ENCODE measurements at regions not wholly inside any gene's neighbourhood (a gene's known extent, or its start where the extent isn't known, plus 50 kb on each side); places are given as distances from the start of the nearest gene placed in this dataset.
A peak's percentile ranks its signal among the peaks of the same experiment; 100 is the strongest.

DNA sequence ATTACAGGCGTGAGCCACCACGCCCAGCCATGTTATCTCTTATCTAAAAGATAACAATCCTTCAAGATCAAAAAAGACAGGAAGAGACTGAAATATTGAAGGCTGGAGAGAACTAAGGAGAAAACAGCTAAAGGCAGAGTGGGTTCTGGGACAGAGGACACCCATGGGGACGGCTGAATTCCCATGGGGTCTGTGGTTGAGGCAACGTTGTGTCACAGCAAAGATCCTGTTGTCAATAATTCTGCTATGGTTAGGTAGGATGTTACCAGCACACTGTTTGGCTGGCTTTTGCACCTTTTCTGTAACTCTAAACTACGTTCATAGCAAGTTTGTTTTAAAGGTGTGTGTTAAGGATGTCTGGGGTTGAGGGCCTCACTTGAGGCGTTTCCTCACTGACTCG, 137.7 kb upstream of the APCDD1 start:
- DNase-seq (ENCODE audit: low read depth), result no peak

DNA sequence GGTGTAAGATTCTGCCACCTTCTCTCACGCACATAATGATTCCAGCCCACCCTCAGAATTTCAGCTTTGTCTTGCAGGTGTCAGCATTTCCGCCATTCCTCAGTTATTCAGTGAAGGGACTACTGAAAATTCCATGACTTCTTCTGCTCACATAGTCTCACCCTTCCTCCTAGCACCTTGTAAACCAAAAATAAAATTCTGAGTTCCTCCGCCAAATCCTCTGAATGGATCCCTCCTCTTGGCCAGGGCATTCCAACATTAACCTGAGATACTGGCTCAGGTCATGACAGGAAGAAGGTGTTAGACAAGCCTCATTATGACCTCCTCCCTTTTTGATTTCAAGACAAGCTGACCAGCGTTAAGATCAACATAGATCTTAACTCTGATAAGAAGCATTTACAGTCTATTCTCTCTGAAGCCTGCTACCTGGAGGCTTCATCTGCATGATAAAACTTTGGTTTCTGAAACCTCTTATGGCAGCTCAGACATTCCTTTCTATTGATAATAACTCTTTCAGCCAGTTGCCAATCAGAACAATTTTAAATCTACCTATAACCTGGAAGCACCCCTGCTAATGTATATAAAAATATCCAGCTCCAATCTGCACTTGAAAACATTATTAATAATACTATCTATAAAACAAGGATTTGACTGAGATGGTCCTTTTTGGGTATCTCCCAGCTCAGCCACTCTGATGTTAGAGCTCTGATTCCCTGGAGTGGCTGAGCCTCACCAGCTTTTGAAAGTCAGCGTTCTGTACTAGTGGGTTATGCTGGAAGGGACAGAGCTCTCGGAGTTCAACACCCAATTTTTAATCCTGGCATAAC, 136.4 kb upstream of the APCDD1 start:
- no peak for DNase-seq (ENCODE audit: low read depth)

GRCh38 chr18:10318691-10318970, 135.8 kb upstream of the APCDD1 start:
- peak; percentile 52 for DNase-seq (ENCODE audit: low read depth)

- DNase-seq (ENCODE audit: low read depth), result no peak
Observed at GRCh38 chr18:10319026-10319425, 135.4 kb upstream of the APCDD1 start.

- DNase-seq (ENCODE audit: low read depth), result no peak
Observed at GRCh38 chr18:10319914-10320600, 134.4 kb upstream of the APCDD1 start.

DNA sequence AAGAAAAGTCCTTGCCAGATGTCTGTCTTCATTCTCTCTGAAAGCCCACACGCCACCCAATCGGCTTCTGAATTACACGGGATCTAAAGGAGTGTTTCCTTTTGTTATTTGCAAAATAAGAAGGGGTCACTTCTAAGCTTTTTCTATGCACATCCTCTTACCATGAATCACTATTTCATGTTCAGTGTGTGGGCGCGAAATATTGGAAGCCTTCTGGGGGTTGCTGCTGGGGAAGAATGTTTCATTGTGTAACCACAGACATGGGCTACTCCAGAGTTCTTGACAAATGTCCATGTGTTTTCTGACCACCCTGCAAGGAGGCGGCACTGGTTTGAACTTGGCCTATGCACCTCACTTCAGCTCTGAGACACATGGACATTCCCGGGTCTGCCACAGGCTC, 133.6 kb upstream of the APCDD1 start:
- DNase-seq (ENCODE audit: low read depth), result peak; percentile 65

GRCh38 chr18:10321576-10321975, 132.9 kb upstream of the APCDD1 start:
- no peak for DNase-seq (ENCODE audit: low read depth)

DNA sequence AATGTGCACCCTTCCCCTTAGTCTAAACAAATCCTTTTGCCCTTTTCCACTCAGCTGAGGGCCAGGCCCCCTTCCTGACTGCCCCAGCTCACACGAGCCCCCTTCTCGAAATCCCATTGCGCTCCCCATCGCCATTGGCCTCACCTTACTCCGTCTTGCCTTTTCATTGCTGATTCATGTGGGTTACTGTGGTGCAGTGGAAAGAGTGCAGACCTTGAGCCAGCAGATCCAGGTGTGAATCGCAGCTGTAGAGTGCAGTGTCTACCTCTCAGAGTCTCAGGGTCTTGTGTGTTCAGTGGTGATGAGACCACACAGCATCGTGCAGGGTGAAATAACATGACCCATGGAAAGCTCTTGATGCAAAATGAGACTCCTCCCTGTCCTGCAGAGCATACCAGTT, 132.4 kb upstream of the APCDD1 start:
- no peak for DNase-seq (ENCODE audit: low read depth)

DNA sequence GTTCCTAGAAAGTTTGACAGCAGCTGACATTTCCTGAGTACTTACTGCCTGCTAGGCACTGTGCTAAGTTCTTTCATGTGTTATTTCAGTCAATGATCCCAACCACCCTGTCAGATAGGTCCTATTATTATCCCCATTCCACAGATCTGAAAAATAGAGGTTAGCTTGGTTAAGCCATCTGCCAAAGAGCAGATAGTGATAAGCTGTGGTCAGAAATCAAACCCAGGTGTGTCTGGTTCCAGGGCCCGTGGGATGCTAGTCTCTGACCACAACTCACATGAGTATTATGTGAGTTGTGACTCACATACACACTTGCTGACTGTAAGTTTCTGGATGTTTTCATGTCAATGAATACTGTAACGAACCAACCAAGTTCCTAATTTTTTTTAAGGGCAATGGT, 132.0 kb upstream of the APCDD1 start:
- no peak for DNase-seq (ENCODE audit: low read depth)

- peak; percentile 50 for DNase-seq (ENCODE audit: low read depth)
Observed at GRCh38 chr18:10329101-10329500, 125.3 kb upstream of the APCDD1 start.

DNA sequence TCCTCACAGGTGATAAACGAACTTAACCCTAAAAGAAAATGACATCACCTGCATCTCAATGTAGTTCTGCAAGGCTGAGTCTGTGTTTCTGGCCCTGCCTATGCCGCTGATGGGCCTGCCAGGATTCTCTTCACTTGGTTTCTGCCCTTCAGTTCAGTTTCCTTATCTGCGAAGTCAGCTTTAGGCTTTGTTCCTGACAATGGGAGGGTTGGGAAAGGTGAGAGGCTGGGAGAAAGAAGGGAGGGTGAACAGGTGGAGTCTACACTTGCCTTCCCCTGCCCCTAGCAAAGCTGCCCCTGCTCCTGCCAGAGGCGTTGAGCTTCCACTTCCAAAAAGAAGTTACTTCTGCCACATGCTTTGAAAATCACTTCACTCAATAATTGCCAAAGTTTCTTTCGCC, 124.0 kb upstream of the APCDD1 start:
- DNase-seq (ENCODE audit: low read depth), result no peak

DNA sequence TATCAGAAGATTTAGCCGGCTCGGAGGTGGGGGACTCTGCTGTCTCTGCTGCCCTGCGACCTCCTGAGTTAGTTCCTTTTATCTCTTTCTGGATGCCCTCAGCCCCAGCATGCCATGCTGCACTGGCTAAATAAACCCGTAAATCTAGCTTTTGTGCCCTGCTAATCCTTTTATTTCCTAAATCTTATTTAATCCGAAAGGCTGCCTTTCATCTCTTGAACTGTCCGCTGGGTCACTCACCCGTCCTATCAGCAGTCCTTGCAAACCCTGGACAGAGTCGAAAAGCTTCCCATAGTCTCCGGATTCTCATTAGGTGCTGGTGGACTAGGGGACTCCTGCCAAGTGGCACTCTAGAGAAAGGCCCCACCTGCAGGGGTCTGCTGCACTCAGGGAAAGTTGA, 122.0 kb upstream of the APCDD1 start:
- DNase-seq (ENCODE audit: low read depth), result no peak

DNA sequence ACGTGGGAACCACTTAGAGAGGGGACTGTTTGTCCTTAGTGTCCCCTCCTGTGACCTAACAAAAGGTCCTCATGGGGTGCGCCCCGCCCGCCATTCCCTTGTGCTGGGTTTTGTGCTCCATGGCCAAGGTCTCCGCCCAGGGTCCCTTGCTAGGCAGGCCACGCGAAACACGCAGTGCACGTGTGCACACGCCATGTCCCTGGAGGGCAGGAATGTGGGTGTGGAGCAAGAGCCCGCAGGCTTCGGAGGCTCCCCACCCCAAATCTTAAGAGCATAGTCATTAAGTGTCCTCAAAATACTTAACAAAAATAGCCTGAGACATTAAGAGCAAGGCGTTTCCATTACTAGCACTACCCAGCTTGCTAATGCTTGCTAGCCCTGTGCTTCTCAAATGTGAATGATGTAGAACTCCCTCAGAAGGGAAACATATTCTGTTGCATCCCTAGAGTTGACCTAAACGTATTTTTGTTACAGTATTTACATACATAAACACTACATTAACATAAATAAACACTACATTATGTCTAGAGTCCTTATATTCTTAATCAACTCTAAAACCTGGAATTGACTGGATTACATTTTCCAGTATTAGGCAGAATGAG, 117.6 kb upstream of the APCDD1 start:
- no peak for DNase-seq (ENCODE audit: low read depth)

GRCh38 chr18:10340821-10341220, 113.6 kb upstream of the APCDD1 start:
- no peak for DNase-seq (ENCODE audit: low read depth)

DNA sequence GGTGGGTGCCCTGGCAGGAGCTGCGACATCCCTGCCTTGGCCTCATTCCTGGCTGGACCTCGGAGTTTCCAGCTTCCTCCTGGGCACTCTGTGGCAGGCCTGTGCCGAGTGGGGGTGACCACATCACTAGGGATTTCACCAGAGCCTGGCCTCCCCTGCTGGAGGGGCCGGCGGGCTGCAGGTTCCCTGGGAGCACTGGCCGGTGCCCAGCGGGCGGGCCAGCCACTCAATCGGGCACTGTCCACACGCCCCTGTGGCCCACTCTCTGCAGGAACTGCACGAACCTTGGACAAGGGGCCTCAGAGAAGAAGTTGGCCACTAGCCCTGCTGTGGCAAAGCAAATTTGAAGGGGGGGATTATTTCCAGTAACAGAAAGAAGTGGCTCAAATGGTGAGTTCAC, 110.7 kb upstream of the APCDD1 start:
- no peak for DNase-seq (ENCODE audit: low read depth)

DNA sequence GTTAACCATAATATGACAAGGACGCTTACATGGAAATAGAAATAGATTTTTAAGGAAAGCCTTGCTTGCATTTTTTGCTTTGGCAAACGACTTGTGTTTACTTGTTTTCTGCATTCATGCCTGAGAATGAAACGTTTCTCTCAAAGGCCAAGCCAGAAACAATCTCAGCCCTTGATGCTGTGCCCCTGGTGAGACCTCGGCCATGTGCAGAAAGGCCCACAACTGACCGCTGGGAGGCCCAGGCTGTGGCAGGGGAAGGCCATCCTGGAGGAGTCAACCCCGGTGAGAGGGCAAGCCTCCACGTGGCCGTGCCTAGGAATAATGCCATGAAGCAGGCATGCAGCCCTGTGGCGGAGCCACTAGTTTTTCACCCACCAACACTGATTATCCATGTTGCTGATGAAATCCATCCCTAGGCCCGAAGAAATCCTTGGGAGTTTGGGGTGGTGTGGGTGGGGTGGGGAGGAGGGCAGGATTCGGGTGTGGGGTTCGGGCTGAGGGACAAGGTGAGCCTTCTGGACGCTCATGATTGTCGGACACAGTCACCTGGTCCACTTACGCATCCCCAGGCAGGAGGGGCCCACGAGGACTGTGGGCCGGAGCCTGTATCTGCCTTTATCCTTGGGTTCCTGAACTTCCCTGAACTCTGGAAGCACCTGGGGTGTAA, 107.6 kb upstream of the APCDD1 start:
- no peak for DNase-seq (ENCODE audit: low read depth)

- peak; percentile 30 for DNase-seq (ENCODE audit: low read depth)
Observed at GRCh38 chr18:10349561-10349960, 104.9 kb upstream of the APCDD1 start.

- no peak for DNase-seq (ENCODE audit: low read depth)
Observed at GRCh38 chr18:10350661-10351060, 103.8 kb upstream of the APCDD1 start.

DNA sequence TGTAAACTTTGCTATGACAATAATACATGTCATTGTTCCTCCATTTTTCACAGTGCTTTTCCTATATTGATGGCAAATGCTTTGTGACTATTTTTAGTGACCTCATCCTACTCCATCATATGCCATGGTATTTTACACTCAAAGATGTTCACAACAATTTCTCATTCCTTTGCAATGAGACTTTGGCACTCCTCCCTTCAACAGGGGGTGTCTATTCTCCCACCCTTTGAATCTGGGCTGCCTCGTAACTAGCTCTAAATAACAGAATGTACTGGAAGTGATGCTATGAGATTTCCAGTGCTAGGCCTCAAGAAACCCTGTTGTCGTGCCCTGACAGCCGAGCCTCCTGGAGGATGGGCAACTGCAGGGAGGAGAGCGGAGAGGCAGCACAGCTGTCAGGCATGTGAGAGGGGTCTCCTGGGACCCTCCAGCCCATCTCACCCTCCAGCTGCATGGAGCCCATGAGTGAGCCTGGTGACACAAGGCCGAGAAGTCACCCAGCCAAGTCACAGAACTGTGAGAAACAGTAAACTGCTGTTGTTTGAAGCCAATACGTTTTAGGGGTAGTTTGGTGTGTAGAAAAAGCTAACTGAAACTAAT, 103.1 kb upstream of the APCDD1 start:
- peak; percentile 73 for DNase-seq (ENCODE audit: low read depth)

DNA sequence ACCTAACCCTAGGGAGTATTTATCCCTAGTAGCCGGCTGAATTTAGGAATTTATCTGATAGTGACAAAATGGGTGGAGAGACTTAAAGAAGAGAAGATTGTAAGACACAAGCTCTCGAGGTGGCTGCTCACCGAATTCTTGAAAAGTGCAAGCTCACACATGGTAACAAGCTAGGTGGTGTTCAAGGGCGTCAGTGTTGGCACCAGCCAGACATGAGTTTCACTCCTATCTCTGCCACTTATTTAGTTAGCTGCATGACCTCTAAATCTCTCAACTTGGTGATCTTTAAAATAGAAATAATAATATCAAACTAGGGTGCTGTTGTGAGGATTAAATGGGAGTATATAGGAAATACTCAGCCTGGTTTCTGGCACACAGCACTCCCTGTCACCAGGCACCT, 102.6 kb upstream of the APCDD1 start:
- DNase-seq (ENCODE audit: low read depth), result no peak

GRCh38 chr18:10352671-10353070, 101.8 kb upstream of the APCDD1 start:
- no peak for DNase-seq (ENCODE audit: low read depth)

- peak; percentile 95 for DNase-seq (ENCODE audit: low read depth)
Observed at GRCh38 chr18:10353791-10354190, 100.6 kb upstream of the APCDD1 start.
